ENCODE measurements at regions not wholly inside any gene's neighbourhood (a gene's known extent, or its start where the extent isn't known, plus 50 kb on each side); places are given as distances from the start of the nearest gene placed in this dataset.

DNA sequence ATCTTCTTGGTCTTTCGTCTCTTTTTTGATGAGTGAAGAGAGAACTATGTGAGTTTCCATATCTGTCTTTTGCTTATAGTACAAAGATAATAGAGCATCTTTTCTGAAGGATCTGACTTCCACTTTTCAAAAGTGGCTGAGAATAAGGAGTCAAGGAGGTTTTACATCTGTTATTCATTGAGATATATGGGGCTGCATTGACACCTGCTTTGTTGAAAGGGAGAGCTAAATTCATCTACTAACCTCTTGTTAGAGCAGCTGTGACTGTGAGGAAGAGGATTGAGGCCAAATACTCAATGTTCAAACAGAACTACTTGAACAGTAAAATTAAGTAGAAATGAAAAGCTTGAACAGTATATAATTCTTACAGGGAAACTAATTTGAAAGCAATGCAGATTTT, 130.2 kb upstream of the ATP2B1 start:
- TF ChIP-seq POLR2A (IDR thresholded peaks at IDR 0.05), result no peak
- TF ChIP-seq, protein P1, sequence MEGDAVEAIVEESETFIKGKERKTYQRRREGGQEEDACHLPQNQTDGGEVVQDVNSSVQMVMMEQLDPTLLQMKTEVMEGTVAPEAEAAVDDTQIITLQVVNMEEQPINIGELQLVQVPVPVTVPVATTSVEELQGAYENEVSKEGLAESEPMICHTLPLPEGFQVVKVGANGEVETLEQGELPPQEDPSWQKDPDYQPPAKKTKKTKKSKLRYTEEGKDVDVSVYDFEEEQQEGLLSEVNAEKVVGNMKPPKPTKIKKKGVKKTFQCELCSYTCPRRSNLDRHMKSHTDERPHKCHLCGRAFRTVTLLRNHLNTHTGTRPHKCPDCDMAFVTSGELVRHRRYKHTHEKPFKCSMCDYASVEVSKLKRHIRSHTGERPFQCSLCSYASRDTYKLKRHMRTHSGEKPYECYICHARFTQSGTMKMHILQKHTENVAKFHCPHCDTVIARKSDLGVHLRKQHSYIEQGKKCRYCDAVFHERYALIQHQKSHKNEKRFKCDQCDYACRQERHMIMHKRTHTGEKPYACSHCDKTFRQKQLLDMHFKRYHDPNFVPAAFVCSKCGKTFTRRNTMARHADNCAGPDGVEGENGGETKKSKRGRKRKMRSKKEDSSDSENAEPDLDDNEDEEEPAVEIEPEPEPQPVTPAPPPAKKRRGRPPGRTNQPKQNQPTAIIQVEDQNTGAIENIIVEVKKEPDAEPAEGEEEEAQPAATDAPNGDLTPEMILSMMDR (IDR thresholded peaks at IDR 0.05), result no peak
